ENCODE measurements at regions not wholly inside any gene's neighbourhood (a gene's known extent, or its start where the extent isn't known, plus 50 kb on each side); places are given as distances from the start of the nearest gene placed in this dataset.

DNA sequence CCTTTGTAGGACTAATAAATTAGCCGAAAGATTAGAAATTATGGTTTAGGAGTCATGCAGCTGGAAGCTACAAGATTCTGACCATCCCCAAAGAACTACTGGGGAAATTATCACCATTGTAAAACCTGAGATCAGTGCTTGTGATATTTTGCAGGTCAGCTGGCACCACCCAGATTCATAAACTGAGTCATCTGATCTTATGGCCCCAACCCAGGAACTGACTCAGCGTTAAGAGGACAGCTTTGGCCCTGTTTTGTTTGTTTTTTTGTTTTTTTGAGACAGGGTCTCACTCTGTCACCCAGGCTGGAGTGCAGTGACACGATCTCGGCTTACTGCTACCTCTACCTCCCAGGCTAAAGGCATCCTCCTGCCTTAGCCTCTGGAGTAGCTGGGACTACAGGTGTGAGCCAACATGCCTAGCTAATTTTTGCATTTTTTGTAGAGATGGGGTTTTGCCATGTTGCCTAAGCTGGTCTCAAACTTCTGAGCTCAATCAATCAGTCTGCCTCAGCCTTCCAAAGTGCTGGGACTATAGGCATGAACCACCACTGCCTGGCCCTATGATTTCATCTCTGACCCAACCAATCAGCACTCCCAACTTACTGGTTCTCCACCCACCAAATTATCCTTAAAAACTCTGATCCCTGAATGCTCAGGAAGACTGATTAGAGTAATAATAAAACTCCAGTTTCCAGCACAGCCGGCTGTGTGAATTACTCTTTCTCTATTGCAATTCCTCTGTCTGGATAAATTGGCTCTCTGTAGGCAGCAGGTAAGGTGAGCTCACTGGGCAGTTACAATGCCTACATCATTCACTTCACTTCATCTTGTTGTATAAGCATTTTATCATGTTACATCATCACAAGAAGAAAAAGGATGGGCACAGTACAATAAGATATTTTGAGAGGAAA, 79.4 kb upstream of the KSR1 start:
- TF ChIP-seq POLR2A (IDR thresholded peaks at IDR 0.05; ENCODE audit: extremely low read depth, insufficient read length) = no peak
- no peak for TF ChIP-seq MYC (IDR thresholded peaks at IDR 0.05; ENCODE audit: low read depth, low read length)
- TF ChIP-seq CTCF (IDR thresholded peaks at IDR 0.05; ENCODE audit: low read depth, low read length) = no peak
- TF ChIP-seq, protein P1, sequence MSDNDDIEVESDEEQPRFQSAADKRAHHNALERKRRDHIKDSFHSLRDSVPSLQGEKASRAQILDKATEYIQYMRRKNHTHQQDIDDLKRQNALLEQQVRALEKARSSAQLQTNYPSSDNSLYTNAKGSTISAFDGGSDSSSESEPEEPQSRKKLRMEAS (IDR thresholded peaks at IDR 0.05; ENCODE audit: low read depth, low read length) = no peak
- H3K4me3 ChIP-seq (ENCODE audit: low read depth, low read length) = no peak overlapping the region
- DNase-seq (ENCODE audit: low read depth) = no peak

- no peak overlapping the region for H3K4me3 ChIP-seq (ENCODE audit: low read depth, low read length)
- TF ChIP-seq CTCF (IDR thresholded peaks at IDR 0.05; ENCODE audit: low read depth, low read length) (no peak), POLR2A (IDR thresholded peaks at IDR 0.05; ENCODE audit: extremely low read depth, insufficient read length) (no peak), MYC (IDR thresholded peaks at IDR 0.05; ENCODE audit: low read depth, low read length) (no peak)
- TF ChIP-seq, protein P1 (IDR thresholded peaks at IDR 0.05; ENCODE audit: low read depth, low read length) = no peak
- DNase-seq (ENCODE audit: low read depth) = no peak
These were observed 77.6 kb upstream of the KSR1 start for GRCh38 chr17:27378482-27379175.

DNA sequence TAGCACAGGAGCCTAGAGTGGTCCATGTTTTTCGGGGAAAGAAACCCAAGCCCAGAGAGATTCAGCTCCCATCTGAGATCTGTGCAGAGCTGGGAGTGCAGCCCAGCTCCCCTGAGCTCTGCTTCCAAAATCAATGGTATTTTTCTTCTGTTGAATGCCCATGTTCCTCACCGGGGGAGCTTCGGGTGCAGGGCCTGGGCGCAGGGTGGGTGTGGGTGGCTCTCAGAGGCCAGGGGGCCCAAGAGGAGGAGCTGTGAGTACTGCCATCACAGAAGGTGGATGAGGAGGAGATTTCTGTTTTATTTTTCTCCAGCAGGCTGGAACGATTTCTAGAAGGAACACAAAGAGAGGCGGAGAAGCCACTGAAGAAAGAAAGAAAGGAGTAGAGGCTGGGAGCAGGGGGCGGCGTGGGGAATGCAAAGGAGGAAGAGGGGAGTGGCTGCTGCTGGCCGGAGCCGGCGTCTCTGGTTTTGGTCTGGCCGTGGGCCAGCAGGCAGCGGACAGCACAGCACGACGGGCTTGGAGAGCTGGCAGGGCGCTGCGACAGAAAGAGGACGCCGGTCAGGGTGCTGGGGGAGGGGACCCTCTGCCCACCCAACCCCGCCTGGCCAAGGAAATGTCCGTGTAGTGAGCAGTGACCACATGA, 76.2 kb upstream of the KSR1 start:
- DNase-seq (ENCODE audit: low read depth) = no peak
- TF ChIP-seq, protein P1 (IDR thresholded peaks at IDR 0.05; ENCODE audit: low read depth, low read length) = no peak
- TF ChIP-seq POLR2A (IDR thresholded peaks at IDR 0.05; ENCODE audit: extremely low read depth, insufficient read length) (no peak), CTCF (IDR thresholded peaks at IDR 0.05; ENCODE audit: low read depth, low read length) (no peak), MYC (IDR thresholded peaks at IDR 0.05; ENCODE audit: low read depth, low read length) (no peak)
- no peak overlapping the region for H3K4me3 ChIP-seq (ENCODE audit: low read depth, low read length)

GRCh38 chr17:27380551-27380950, 75.7 kb upstream of the KSR1 start:
- no peak overlapping the region for H3K4me3 ChIP-seq (ENCODE audit: low read depth, low read length)
- no peak for DNase-seq (ENCODE audit: low read depth)
- TF ChIP-seq, protein P1 (IDR thresholded peaks at IDR 0.05; ENCODE audit: low read depth, low read length) = no peak
- TF ChIP-seq POLR2A (IDR thresholded peaks at IDR 0.05; ENCODE audit: extremely low read depth, insufficient read length) = no peak
- no peak for TF ChIP-seq MYC (IDR thresholded peaks at IDR 0.05; ENCODE audit: low read depth, low read length)
- no peak for TF ChIP-seq CTCF (IDR thresholded peaks at IDR 0.05; ENCODE audit: low read depth, low read length)

- TF ChIP-seq MYC (IDR thresholded peaks at IDR 0.05; ENCODE audit: low read depth, low read length) (peak; percentile 44), CTCF (IDR thresholded peaks at IDR 0.05; ENCODE audit: low read depth, low read length) (peak; percentile 99), POLR2A (IDR thresholded peaks at IDR 0.05; ENCODE audit: extremely low read depth, insufficient read length) (no peak)
- TF ChIP-seq, protein P1 (IDR thresholded peaks at IDR 0.05; ENCODE audit: low read depth, low read length) = peak; percentile 58; the same call in 1 of the 2 replicates
- no peak overlapping the region for H3K4me3 ChIP-seq (ENCODE audit: low read depth, low read length)
- DNase-seq (ENCODE audit: low read depth) = peak; percentile 90
These were observed 75.2 kb upstream of the KSR1 start for GRCh38 chr17:27381007-27381501.

Data from NB4 (cell line).